Endothelial cell of umbilical vein (primary cell): ENCODE measurements at regions not wholly inside any gene's neighbourhood (a gene's known extent, or its start where the extent isn't known, plus 50 kb on each side); places are given as distances from the start of the nearest gene placed in this dataset.

Experiments
- EZH2 ChIP-seq: IDR thresholded peaks from 2 replicates; pipeline ENCODE4 v1.6.1; 2012; ENCODE audit warnings: borderline replicate concordance, low read depth, mild to moderate bottlenecking, moderate library complexity, low read length, inconsistent platforms; ENCODE audit not compliant: severe bottlenecking
- GATA2 ChIP-seq: IDR thresholded peaks from 2 replicates; pipeline ENCODE4 v1.7.0; 2011; ENCODE audit warnings: low read depth, mild to moderate bottlenecking, moderate library complexity, mixed read lengths, low read length; ENCODE audit not compliant: insufficient read length, insufficient read depth
- POLR2A ChIP-seq: IDR thresholded peaks from 2 replicates; pipeline ENCODE4 v1.6.1; 2012; ENCODE audit warnings: low read depth, mild to moderate bottlenecking, control low read depth, low read length
- POLR2AphosphoS5 ChIP-seq: IDR thresholded peaks from 2 replicates; pipeline ENCODE4 v1.6.1; 2012; ENCODE audit warnings: low read depth, mild to moderate bottlenecking, control low read depth, low read length, moderate library complexity; ENCODE audit not compliant: insufficient read depth
- TF ChIP-seq, protein P1 (sequence below): IDR thresholded peaks from 2 replicates; pipeline ENCODE4 v1.6.1; 2011; ENCODE audit not compliant: insufficient read depth, insufficient read length
- TF ChIP-seq, protein P2 (sequence below), 2 donors: IDR thresholded peaks; 1 replicate in 1 of 2; 2 replicates in 1 of 2; pipeline ENCODE4 v1.5.1; 2011; ENCODE audit warnings: low read length in 2 of 2, mild to moderate bottlenecking in 2 of 2, moderate library complexity in 2 of 2, control low read depth in 1 of 2, inconsistent platforms in 1 of 2, low read depth in 1 of 2; ENCODE audit not compliant: insufficient read depth in 1 of 2; ENCODE audit errors: extremely low read depth in 1 of 2

DNA sequence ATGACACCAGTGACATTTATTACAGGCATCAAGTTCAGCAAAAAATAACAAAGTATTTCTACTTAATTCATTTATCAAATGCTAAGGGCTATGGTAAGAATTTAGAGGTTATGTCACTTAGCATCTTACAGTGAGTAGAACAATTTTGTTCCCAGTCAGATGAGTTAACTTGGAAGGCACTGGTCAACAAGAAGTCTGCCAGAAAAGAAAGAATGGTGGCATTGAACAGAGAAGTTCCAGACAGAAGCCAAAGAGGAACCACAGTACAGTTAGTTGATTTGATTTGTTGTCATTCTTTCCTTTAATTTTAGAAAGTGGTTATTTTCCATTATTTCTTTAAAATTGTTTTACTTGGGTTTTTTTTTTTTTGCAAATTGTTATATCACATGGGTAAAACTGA is 232.2 kb upstream of the PKN2 start:
- TF ChIP-seq EZH2 (no peak), GATA2 (no peak), POLR2AphosphoS5 (no peak), POLR2A (no peak)
- TF ChIP-seq, protein P1, sequence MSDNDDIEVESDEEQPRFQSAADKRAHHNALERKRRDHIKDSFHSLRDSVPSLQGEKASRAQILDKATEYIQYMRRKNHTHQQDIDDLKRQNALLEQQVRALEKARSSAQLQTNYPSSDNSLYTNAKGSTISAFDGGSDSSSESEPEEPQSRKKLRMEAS = no peak
- TF ChIP-seq, protein P2, sequence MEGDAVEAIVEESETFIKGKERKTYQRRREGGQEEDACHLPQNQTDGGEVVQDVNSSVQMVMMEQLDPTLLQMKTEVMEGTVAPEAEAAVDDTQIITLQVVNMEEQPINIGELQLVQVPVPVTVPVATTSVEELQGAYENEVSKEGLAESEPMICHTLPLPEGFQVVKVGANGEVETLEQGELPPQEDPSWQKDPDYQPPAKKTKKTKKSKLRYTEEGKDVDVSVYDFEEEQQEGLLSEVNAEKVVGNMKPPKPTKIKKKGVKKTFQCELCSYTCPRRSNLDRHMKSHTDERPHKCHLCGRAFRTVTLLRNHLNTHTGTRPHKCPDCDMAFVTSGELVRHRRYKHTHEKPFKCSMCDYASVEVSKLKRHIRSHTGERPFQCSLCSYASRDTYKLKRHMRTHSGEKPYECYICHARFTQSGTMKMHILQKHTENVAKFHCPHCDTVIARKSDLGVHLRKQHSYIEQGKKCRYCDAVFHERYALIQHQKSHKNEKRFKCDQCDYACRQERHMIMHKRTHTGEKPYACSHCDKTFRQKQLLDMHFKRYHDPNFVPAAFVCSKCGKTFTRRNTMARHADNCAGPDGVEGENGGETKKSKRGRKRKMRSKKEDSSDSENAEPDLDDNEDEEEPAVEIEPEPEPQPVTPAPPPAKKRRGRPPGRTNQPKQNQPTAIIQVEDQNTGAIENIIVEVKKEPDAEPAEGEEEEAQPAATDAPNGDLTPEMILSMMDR (IDR thresholded peaks at IDR 0.05; ENCODE audit: extremely low read depth in 1 of 2, insufficient read depth in 1 of 2, low read depth in 1 of 2, low read length in 2 of 2) = no peak
